Transverse colon (tissue), 4 donors: ENCODE measurements at regions not wholly inside any gene's neighbourhood (a gene's known extent, or its start where the extent isn't known, plus 50 kb on each side); places are given as distances from the start of the nearest gene placed in this dataset.

Experiments
- EP300 ChIP-seq: sonication (generic); formaldehyde crosslinking; IDR thresholded peaks from one replicate; pipeline ENCODE4 v1.6.1; 2017; ENCODE audit warnings: antibody characterized with exemption, low read depth
- POLR2A ChIP-seq: fragments of 450-650 bp; IDR thresholded peaks from one replicate; pipeline ENCODE4 v1.6.1; 2016; ENCODE audit warnings: antibody characterized with exemption, mild to moderate bottlenecking, moderate library complexity
- POLR2AphosphoS5 ChIP-seq, 3 donors: sonication (generic); formaldehyde crosslinking; IDR thresholded peaks; one replicate each; pipeline ENCODE4 v1.6.1; 2016; ENCODE audit warnings: antibody characterized with exemption in 3 of 3
- TF ChIP-seq, protein P1 (sequence below), 5 experiments: fragments of 200-600 bp in 3 of 5; fragments of 450-650 bp in 2 of 5; sonication (generic) in 3 of 5; IDR thresholded peaks; 1 replicate in 2 of 5; 2 replicates in 3 of 5; pipeline ENCODE4 v1.5.1; 2016 to 2017; ENCODE audit warnings: antibody characterized with exemption in 5 of 5, inconsistent platforms in 3 of 5, mild to moderate bottlenecking in 2 of 5, moderate library complexity in 1 of 5

DNA sequence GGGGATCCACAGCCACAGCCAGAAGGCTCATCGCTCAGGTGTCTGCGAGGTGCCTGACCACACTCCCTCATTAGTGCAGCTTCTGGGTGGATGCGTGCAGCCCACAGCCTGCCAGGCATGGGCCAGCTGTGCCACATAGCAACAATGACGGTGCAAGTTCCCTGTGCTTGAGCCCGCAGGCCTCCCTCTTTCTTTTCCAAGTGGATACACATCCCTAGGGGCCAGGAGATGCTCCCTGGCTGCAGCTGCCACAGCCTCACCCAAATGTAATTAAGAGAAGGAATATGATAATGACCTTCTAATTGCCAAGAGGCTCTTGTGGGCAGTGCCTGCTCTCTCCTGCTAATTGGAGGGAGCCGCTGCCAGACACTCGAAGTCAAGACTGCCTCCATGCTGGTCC, 116.0 kb upstream of the PPP1R26 start:
- TF ChIP-seq, protein P1, sequence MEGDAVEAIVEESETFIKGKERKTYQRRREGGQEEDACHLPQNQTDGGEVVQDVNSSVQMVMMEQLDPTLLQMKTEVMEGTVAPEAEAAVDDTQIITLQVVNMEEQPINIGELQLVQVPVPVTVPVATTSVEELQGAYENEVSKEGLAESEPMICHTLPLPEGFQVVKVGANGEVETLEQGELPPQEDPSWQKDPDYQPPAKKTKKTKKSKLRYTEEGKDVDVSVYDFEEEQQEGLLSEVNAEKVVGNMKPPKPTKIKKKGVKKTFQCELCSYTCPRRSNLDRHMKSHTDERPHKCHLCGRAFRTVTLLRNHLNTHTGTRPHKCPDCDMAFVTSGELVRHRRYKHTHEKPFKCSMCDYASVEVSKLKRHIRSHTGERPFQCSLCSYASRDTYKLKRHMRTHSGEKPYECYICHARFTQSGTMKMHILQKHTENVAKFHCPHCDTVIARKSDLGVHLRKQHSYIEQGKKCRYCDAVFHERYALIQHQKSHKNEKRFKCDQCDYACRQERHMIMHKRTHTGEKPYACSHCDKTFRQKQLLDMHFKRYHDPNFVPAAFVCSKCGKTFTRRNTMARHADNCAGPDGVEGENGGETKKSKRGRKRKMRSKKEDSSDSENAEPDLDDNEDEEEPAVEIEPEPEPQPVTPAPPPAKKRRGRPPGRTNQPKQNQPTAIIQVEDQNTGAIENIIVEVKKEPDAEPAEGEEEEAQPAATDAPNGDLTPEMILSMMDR (IDR thresholded peaks at IDR 0.05): no peak
- TF ChIP-seq POLR2A (no peak), EP300 (no peak), POLR2AphosphoS5 (IDR thresholded peaks at IDR 0.05) (no peak)
